PC-3 (cell line): ENCODE measurements at regions not wholly inside any gene's neighbourhood (a gene's known extent, or its start where the extent isn't known, plus 50 kb on each side); places are given as distances from the start of the nearest gene placed in this dataset.

Source experiments
- EZH2 ChIP-seq: fragments of 300-600 bp; sonication (generic); IDR thresholded peaks from one replicate; pipeline ENCODE4 v1.6.1; 2017; ENCODE audit warnings: antibody characterized with exemption, mild to moderate bottlenecking, low read length; ENCODE audit not compliant: unreplicated experiment
- TF ChIP-seq, protein P1 (sequence below): fragments of 300-600 bp; sonication (generic); conservative IDR thresholded peaks from 2 replicates; pipeline ENCODE4 v1.5.1; 2017; ENCODE audit warnings: antibody characterized with exemption, low read depth, mild to moderate bottlenecking, low read length

DNA sequence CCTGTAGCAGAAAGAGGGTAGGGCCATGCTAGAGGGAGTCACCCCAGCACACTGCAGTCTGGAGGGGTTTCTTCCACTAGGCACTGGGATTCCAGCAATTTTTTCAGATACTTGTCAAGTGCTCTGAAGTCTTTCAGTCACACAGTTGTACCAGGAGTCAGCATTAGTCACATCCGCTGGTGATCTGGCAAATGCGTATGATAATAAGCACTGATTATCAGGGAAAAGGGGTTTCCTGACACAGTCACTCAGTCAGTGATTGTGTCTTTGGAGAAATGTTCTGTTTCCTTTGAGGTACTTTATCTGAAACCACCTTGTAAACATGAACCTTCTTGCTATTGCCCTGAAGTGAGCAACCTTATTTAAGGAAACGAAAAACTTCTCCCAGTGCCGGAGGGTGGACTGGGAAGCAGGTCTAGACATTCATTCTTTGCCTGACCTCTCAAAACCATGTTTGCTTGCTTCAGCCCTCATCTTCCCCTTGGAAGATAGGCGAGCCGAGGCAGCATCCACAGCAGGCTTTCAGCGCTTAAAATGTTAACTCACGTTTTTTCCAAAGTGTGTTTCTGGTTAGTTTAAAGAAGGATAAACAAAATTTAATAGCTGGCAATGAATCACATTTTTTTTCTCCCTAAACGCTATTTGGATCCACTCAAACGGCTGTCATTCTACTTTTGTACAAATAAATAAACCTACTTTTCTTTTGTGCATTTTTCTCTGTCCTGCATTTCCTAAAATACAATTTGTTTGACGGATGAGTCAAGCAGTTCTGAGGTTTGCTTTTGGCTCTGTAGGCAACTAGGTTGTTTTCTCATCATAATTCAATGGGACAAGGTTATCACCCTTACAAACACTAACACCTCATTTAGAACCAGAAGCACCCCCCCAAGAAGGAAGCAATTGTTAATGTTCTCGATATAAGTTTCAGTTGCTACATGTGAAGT, 77.7 kb downstream of the FOXD1 start:
- TF ChIP-seq, protein P1, sequence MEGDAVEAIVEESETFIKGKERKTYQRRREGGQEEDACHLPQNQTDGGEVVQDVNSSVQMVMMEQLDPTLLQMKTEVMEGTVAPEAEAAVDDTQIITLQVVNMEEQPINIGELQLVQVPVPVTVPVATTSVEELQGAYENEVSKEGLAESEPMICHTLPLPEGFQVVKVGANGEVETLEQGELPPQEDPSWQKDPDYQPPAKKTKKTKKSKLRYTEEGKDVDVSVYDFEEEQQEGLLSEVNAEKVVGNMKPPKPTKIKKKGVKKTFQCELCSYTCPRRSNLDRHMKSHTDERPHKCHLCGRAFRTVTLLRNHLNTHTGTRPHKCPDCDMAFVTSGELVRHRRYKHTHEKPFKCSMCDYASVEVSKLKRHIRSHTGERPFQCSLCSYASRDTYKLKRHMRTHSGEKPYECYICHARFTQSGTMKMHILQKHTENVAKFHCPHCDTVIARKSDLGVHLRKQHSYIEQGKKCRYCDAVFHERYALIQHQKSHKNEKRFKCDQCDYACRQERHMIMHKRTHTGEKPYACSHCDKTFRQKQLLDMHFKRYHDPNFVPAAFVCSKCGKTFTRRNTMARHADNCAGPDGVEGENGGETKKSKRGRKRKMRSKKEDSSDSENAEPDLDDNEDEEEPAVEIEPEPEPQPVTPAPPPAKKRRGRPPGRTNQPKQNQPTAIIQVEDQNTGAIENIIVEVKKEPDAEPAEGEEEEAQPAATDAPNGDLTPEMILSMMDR: no peak
- no peak for TF ChIP-seq EZH2
